NCI-H1092 treated with DMSO at 0.1 percent for 48 hours (cell line): ENCODE measurements at regions not wholly inside any gene's neighbourhood (a gene's known extent, or its start where the extent isn't known, plus 50 kb on each side); places are given as distances from the start of the nearest gene placed in this dataset.
"Not testable (repeated sequence)": the region's sequence is repeated elsewhere in the genome, so short reads cannot be mapped to it uniquely, and the experiment has no call there.

Source experiments
- DNase-seq: peaks from one replicate; lab custom pipeline; 2025; lab: John Stamatoyannopoulos, UW

- not testable (repeated sequence) for DNase-seq
Measured at GRCh38 chr7:128561116-128561722, 84.7 kb downstream of the METTL2B start.

- DNase-seq: not testable (repeated sequence)
Measured at GRCh38 chr7:128562795-128563194, 86.2 kb downstream of the METTL2B start.

- DNase-seq: not testable (repeated sequence)
Measured at GRCh38 chr7:128564123-128564700, 87.7 kb downstream of the METTL2B start.

GRCh38 chr7:128564932-128565864, 88.7 kb downstream of the METTL2B start:
- DNase-seq: not testable (repeated sequence)

GRCh38 chr7:128575277-128575676, 96.8 kb upstream of the GARIN1A start:
- not testable (repeated sequence) for DNase-seq

- DNase-seq: not testable (repeated sequence)
Measured at GRCh38 chr7:128576953-128577352, 95.1 kb upstream of the GARIN1A start.

GRCh38 chr7:128579843-128580242, 92.2 kb upstream of the GARIN1A start:
- DNase-seq: not testable (repeated sequence)

- not testable (repeated sequence) for DNase-seq
Measured at GRCh38 chr7:128581100-128581499, 91.0 kb upstream of the GARIN1A start.

GRCh38 chr7:128581825-128582561, 90.1 kb upstream of the GARIN1A start:
- DNase-seq: not testable (repeated sequence)

- not testable (repeated sequence) for DNase-seq
Measured at GRCh38 chr7:128586715-128587114, 85.4 kb upstream of the GARIN1A start.

- no peak for DNase-seq
Measured at GRCh38 chr7:128591705-128592104, 80.4 kb upstream of the GARIN1A start.

GRCh38 chr7:128592209-128592608, 79.9 kb upstream of the GARIN1A start:
- DNase-seq: not testable (repeated sequence)

- DNase-seq: not testable (repeated sequence)
Measured at GRCh38 chr7:128594061-128594460, 78.0 kb upstream of the GARIN1A start.

GRCh38 chr7:128596336-128597128, 75.6 kb upstream of the GARIN1A start:
- DNase-seq: not testable (repeated sequence)

- not testable (repeated sequence) for DNase-seq
Measured at GRCh38 chr7:128598946-128599345, 73.1 kb upstream of the GARIN1A start.

GRCh38 chr7:128608678-128609421, 63.2 kb upstream of the GARIN1A start:
- DNase-seq: peak; percentile 26

- DNase-seq: not testable (repeated sequence)
Measured at GRCh38 chr7:128613366-128613765, 58.7 kb upstream of the GARIN1A start.

GRCh38 chr7:128614812-128615211, 57.3 kb upstream of the GARIN1A start:
- DNase-seq: not testable (repeated sequence)

GRCh38 chr7:128616799-128617198, 55.3 kb upstream of the GARIN1A start:
- DNase-seq: not testable (repeated sequence)
